ENCODE measurements at regions not wholly inside any gene's neighbourhood (a gene's known extent, or its start where the extent isn't known, plus 50 kb on each side); places are given as distances from the start of the nearest gene placed in this dataset.
"Not testable (repeated sequence)": the region's sequence is repeated elsewhere in the genome, so short reads cannot be mapped to it uniquely, and the experiment has no call there.

DNA sequence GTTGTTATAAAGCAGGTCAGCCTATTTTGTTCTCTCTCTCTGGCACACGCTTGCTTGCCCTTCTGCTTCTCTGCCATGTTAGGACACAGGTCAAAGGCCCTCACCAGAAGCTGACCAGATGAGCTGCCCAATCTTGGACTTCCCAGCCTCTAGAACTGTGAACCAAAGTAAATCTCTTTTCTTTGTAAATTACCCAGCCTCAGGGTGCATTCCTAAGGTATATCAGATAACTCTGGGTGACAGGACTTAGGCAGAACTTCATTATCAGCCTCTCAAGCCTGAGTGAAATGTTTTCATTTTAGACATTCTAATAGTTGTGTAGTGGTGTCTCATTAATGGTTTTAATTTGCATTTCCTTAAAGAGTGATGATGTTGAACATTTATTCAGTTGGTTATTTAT, 124.3 kb downstream of the CDRT15L2 start:
- Histone ChIP-seq H3K79me2 (ENCODE audit: control insufficient read depth, insufficient read depth, low read length) (no peaks in the 10 kb centered on the region), H3K9ac (replicated peaks; ENCODE audit: extremely low read depth, insufficient read depth, low read length) (no peak overlapping the region), H3K36me3 (ENCODE audit: control insufficient read depth in 2 of 2, extremely low read depth in 1 of 2, insufficient read depth in 2 of 2, low read length in 2 of 2) (no peaks in the 10 kb centered on the region), H2AFZ (ENCODE audit: low read depth, low read length) (no peak overlapping the region), H3K4me3 (replicated peaks in 1 of 3; ENCODE audit: insufficient read depth in 1 of 3, low read depth in 1 of 3, low read length in 3 of 3) (no peak overlapping the region), H3K4me2 (ENCODE audit: insufficient read depth, low read length) (no peak overlapping the region), H3K4me1 (ENCODE audit: control insufficient read depth, extremely low read depth, insufficient read depth, low read length) (no peaks in the 10 kb centered on the region), H3K27ac (ENCODE audit: insufficient read depth, low read depth, low read length) (no peak overlapping the region), H3K9me3 (replicated peaks; ENCODE audit: control insufficient read depth, insufficient read depth, low read length) (no peaks in the 10 kb centered on the region), H3K27me3 (ENCODE audit: control insufficient read depth in 2 of 2, insufficient read depth in 2 of 2, low read length in 2 of 2) (no peaks in the 10 kb centered on the region), H3K9me1 (replicated peaks; ENCODE audit: control insufficient read depth, extremely low read depth, insufficient read depth, low read length) (no peaks in the 10 kb centered on the region), H4K20me1 (replicated peaks; ENCODE audit: control insufficient read depth, extremely low read depth, insufficient read depth, low read length) (no peaks in the 10 kb centered on the region)
- no peak for TF ChIP-seq GATA2 (IDR thresholded peaks at IDR 0.05; ENCODE audit: insufficient read depth, insufficient read length, low read depth, low read length)
- TF ChIP-seq, protein P1, sequence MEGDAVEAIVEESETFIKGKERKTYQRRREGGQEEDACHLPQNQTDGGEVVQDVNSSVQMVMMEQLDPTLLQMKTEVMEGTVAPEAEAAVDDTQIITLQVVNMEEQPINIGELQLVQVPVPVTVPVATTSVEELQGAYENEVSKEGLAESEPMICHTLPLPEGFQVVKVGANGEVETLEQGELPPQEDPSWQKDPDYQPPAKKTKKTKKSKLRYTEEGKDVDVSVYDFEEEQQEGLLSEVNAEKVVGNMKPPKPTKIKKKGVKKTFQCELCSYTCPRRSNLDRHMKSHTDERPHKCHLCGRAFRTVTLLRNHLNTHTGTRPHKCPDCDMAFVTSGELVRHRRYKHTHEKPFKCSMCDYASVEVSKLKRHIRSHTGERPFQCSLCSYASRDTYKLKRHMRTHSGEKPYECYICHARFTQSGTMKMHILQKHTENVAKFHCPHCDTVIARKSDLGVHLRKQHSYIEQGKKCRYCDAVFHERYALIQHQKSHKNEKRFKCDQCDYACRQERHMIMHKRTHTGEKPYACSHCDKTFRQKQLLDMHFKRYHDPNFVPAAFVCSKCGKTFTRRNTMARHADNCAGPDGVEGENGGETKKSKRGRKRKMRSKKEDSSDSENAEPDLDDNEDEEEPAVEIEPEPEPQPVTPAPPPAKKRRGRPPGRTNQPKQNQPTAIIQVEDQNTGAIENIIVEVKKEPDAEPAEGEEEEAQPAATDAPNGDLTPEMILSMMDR (IDR thresholded peaks at IDR 0.05; ENCODE audit: extremely low read depth in 1 of 2, insufficient read depth in 1 of 2, low read depth in 1 of 2, low read length in 2 of 2) = no peak
- dilution Hi-C loops (cut with MboI; ENCODE audit: extremely low pct_ligation_motif_present, low sequenced_read_pairs) (no loop called here), intact Hi-C loops (cut with micrococcal nuclease) (no loop called here)
- ChIA-PET POLR2A (no interaction called here), CTCF (no interaction called here)
- DNase-seq (ENCODE audit: low read depth, low spot score) (no peak), FAIRE-seq (no peak)
- BruUV-seq (replicated peaks) = no TSS peak

DNA sequence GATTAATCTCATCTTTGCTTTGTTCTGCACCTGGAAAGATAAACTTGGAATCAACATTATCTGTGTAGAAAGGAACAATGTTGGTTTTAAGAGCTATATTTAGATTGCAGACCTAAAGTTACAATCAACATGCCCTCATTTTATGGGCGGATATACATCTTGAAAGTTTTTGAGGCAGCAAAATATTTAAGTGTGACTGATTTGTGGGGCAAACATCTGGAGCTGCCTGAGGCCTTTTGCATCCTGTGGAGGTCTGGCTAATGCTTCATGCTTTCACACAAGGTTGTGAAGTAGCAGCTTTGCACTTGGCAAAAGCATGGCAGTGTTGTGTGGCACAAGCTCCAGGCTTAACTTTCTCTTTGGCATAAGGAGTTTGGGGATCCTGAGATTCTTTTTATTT, 125.7 kb downstream of the CDRT15L2 start:
- dilution Hi-C loops (cut with MboI; ENCODE audit: extremely low pct_ligation_motif_present, low sequenced_read_pairs); CTCF ChIA-PET; H3K9me3 ChIP-seq (replicated peaks; ENCODE audit: control insufficient read depth, insufficient read depth, low read length); H3K27ac ChIP-seq (ENCODE audit: insufficient read depth, low read depth, low read length); FAIRE-seq; H3K9ac ChIP-seq (replicated peaks; ENCODE audit: extremely low read depth, insufficient read depth, low read length); H3K36me3 ChIP-seq (ENCODE audit: control insufficient read depth in 2 of 2, extremely low read depth in 1 of 2, insufficient read depth in 2 of 2, low read length in 2 of 2); H3K79me2 ChIP-seq (ENCODE audit: control insufficient read depth, insufficient read depth, low read length); POLR2A ChIA-PET; DNase-seq (ENCODE audit: low read depth, low spot score); H3K4me3 ChIP-seq (replicated peaks in 1 of 3; ENCODE audit: insufficient read depth in 1 of 3, low read depth in 1 of 3, low read length in 3 of 3); intact Hi-C loops (cut with micrococcal nuclease); H3K27me3 ChIP-seq (ENCODE audit: control insufficient read depth in 2 of 2, insufficient read depth in 2 of 2, low read length in 2 of 2); H4K20me1 ChIP-seq (replicated peaks; ENCODE audit: control insufficient read depth, extremely low read depth, insufficient read depth, low read length); H3K4me1 ChIP-seq (ENCODE audit: control insufficient read depth, extremely low read depth, insufficient read depth, low read length); H2AFZ ChIP-seq (ENCODE audit: low read depth, low read length); H3K9me1 ChIP-seq (replicated peaks; ENCODE audit: control insufficient read depth, extremely low read depth, insufficient read depth, low read length); H3K4me2 ChIP-seq (ENCODE audit: insufficient read depth, low read length); BruUV-seq (replicated peaks): not testable (repeated sequence)

Measured in endothelial cell of umbilical vein (primary cell).